HG02885 (cell line): ENCODE measurements at regions not wholly inside any gene's neighbourhood (a gene's known extent, or its start where the extent isn't known, plus 50 kb on each side); places are given as distances from the start of the nearest gene placed in this dataset.

Experiments used
- ATAC-seq: cut with Tn5 transposase; IDR thresholded peaks from one replicate; pipeline ENCODE4 v1.9.1; 2021; ENCODE audit warnings: mild to moderate bottlenecking; ENCODE audit not compliant: unreplicated experiment, poor library complexity

GRCh38 chr16:73616770-73617169 lies 568.8 kb upstream of the ZFHX3 start:
- no peak for ATAC-seq

- no peak for ATAC-seq
These were observed 568.3 kb upstream of the ZFHX3 start for GRCh38 chr16:73616166-73616753.

GRCh38 chr16:73615071-73615940 lies 567.4 kb upstream of the ZFHX3 start:
- no peak for ATAC-seq

- no peak for ATAC-seq
These were observed 566.2 kb upstream of the ZFHX3 start for GRCh38 chr16:73614131-73614530.

GRCh38 chr16:73610605-73611156 lies 562.8 kb upstream of the ZFHX3 start:
- no peak for ATAC-seq

GRCh38 chr16:73610160-73610559 lies 562.2 kb upstream of the ZFHX3 start:
- no peak for ATAC-seq

- no peak for ATAC-seq
These were observed 561.0 kb upstream of the ZFHX3 start for GRCh38 chr16:73608911-73609310.

- no peak for ATAC-seq
These were observed 557.4 kb upstream of the ZFHX3 start for GRCh38 chr16:73605309-73605708.

- ATAC-seq: peak; percentile 88
These were observed 554.0 kb upstream of the ZFHX3 start for GRCh38 chr16:73601911-73602310.

GRCh38 chr16:73599870-73600269 lies 551.9 kb upstream of the ZFHX3 start:
- no peak for ATAC-seq

- no peak for ATAC-seq
These were observed 551.4 kb upstream of the ZFHX3 start for GRCh38 chr16:73599351-73599750.

- no peak for ATAC-seq
These were observed 536.2 kb upstream of the ZFHX3 start for GRCh38 chr16:73584157-73584556.

- ATAC-seq: no peak
These were observed 524.4 kb upstream of the ZFHX3 start for GRCh38 chr16:73572135-73572828.

- no peak for ATAC-seq
These were observed 521.5 kb upstream of the ZFHX3 start for GRCh38 chr16:73569266-73569980.

- ATAC-seq: no peak
These were observed 520.8 kb upstream of the ZFHX3 start for GRCh38 chr16:73568769-73569168.

GRCh38 chr16:73565925-73566324 lies 518.0 kb upstream of the ZFHX3 start:
- ATAC-seq: no peak

- ATAC-seq: no peak
These were observed 517.3 kb upstream of the ZFHX3 start for GRCh38 chr16:73565263-73565662.

GRCh38 chr16:73563709-73564108 lies 515.8 kb upstream of the ZFHX3 start:
- no peak for ATAC-seq

- no peak for ATAC-seq
These were observed 512.6 kb upstream of the ZFHX3 start for GRCh38 chr16:73560497-73560896.

GRCh38 chr16:73558219-73558618 lies 510.3 kb upstream of the ZFHX3 start:
- ATAC-seq: no peak
